RWPE1 (cell line): ENCODE measurements at regions not wholly inside any gene's neighbourhood (a gene's known extent, or its start where the extent isn't known, plus 50 kb on each side); places are given as distances from the start of the nearest gene placed in this dataset.

ENCODE experiments used
- CTCF ChIA-PET: fragments of 350-600 bp; sonication (Branson Sonifier 250); formaldehyde crosslinking; extraction: SDS; loops from one replicate; lab custom pipeline; 2021; lab: Yijun Ruan, JAX
- POLR2A ChIA-PET: fragments of 400-600 bp; formaldehyde crosslinking; extraction: SDS; loops from one replicate; lab custom pipeline; 2020; ENCODE audit warnings: antibody characterized with exemption; ENCODE audit not compliant: low non-redundant PET; lab: Yijun Ruan, JAX
- DNase-seq: peaks from one replicate; pipeline ENCODE4 v3.0.0; 2012; ENCODE audit warnings: low spot score
- H3K27ac ChIP-seq: fragments of 450-650 bp; 2 replicates; pipeline ENCODE4 v1.5.1; 2017
- TF ChIP-seq, protein P1 (sequence below): fragments of 450-650 bp; conservative IDR thresholded peaks from 2 replicates; pipeline ENCODE4 v1.5.1; 2017; ENCODE audit warnings: low read depth, mild to moderate bottlenecking

DNA sequence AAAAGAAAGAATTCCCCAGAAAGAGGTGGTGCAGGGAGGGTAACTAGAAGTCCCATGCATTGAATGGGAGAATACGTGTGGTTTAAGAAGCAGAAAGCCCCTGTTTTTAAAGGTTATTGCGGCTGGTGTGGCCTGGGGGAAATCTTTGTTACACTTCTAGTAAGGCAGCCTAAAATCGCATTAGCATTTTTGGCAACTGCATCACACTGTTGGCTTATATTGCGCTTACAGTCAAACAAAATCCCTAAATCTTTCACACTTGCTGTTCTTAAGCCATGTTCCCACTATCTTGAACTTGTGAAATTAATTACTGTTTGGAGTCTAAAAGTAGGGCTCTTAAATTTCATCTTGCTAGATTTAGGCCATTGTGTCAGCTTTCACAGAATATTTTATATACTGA is 66.0 kb upstream of the GOLIM4 start:
- H3K27ac ChIP-seq, result no peak overlapping the region
- DNase-seq, result no peak
- CTCF ChIA-PET, result no interaction called here
- TF ChIP-seq, protein P1, sequence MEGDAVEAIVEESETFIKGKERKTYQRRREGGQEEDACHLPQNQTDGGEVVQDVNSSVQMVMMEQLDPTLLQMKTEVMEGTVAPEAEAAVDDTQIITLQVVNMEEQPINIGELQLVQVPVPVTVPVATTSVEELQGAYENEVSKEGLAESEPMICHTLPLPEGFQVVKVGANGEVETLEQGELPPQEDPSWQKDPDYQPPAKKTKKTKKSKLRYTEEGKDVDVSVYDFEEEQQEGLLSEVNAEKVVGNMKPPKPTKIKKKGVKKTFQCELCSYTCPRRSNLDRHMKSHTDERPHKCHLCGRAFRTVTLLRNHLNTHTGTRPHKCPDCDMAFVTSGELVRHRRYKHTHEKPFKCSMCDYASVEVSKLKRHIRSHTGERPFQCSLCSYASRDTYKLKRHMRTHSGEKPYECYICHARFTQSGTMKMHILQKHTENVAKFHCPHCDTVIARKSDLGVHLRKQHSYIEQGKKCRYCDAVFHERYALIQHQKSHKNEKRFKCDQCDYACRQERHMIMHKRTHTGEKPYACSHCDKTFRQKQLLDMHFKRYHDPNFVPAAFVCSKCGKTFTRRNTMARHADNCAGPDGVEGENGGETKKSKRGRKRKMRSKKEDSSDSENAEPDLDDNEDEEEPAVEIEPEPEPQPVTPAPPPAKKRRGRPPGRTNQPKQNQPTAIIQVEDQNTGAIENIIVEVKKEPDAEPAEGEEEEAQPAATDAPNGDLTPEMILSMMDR, result no peak
- POLR2A ChIA-PET, result no interaction called here

DNA sequence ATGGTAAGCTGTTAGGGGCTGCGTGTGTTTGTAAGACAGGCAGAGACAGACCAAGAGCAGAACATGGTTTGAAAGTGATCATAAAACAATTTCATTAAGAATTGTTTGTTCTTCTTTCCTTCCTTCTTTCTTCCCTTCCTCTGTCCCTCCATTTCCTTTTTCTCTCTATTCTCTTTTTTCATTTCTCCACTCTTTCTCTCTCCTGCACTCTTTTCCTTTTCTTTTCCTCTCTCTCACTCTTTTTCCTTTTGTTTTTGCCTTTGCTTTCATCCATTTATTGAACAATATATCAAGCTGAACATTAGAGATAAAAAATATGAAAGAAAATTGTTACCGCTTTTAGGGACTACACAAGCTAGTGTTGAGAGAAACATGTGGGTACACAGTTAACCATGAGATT is 62.2 kb upstream of the GOLIM4 start:
- ChIA-PET POLR2A (no interaction called here), CTCF (no interaction called here)
- no peak for DNase-seq
- TF ChIP-seq, protein P1, result no peak
- no peak overlapping the region for H3K27ac ChIP-seq

DNA sequence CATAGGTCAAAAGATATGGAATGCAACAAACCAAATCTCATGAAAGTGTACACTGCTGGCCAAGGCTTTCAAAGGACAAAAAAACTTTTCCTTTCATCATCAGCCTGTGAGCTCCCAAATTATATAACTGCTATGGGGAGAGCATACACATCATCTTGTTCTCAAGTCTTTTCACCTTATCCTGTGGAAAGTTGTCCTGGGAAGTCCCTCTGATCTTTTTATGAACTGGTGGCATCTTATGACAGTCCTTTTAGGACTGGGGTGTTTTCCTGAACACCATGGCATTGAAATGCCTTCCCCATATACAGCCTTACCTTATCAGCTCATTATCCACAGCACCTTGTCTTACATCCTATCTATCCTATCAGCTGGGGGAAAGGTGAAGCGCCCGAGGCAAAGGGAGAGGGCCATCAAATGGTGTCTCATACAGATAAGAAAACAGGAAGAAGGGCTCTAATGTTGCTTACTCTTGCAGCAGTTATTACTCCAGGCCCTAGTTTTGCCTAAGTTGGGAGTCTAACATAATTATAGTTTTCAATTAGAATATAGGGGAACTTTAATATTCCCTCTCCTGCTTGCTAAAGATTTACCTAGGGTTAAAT is 61.5 kb upstream of the GOLIM4 start:
- DNase-seq, result no peak
- POLR2A ChIA-PET, result no interaction called here

DNA sequence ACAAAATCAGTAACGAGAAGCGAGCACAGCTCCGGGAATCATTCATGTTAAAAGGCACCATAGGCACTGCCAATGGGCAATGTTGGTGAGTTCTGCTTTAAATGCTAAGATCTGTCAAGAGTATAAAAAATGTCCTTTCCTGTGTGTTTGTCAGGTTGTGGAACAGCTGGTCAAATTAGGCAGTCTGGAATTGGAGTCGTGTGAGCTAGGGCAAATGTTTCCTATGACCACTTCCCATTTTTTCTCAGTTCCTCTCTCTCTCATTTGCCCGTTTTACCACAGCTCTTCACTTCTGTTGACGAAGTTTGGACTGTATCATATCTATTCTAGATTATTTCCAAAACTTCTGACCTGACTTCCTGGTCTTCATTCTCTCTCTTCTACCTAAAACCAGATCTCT is 60.8 kb upstream of the GOLIM4 start:
- ChIA-PET CTCF (interaction anchor here (0.6 kb wide), 1 partner anchor 986 kb away, joined by 3 read pairs; no protein-coding TSS in a partner anchor), POLR2A (interaction anchor here (0.5 kb wide), 1 partner anchor 61 kb away, joined by 3 read pairs; the partner anchor contains the start of gene GOLIM4)
- H3K27ac ChIP-seq, result no peak overlapping the region
- DNase-seq, result no peak
- TF ChIP-seq, protein P1, result no peak

More for the DNA sequence above, 61.5 kb upstream of the GOLIM4 start:
- CTCF ChIA-PET, result no interaction called here
- no peak overlapping the region for H3K27ac ChIP-seq
- TF ChIP-seq, protein P1, result no peak

DNA sequence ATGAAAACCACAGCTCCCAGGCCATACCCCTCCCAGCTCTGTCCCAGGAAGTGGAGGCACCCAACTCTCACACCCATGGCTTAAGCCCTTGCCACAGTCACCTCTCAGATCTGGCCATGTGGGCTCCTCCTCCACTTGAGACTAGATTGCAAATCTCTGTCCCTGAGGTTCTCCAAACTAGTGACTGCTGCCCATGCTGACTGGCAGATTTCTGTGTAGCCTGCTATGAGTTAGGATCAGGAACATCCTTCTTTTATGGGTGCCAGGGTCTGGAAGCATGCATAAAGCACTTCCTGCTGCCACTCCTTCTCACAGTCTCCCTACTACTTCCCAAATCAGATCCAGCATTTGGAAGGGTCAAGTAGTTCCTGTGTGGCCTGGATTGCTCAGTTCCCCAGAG is 59.6 kb upstream of the GOLIM4 start:
- TF ChIP-seq, protein P1, result no peak
- DNase-seq, result no peak
- H3K27ac ChIP-seq, result no peak overlapping the region
- POLR2A ChIA-PET, result no interaction called here
- CTCF ChIA-PET, result no interaction called here

DNA sequence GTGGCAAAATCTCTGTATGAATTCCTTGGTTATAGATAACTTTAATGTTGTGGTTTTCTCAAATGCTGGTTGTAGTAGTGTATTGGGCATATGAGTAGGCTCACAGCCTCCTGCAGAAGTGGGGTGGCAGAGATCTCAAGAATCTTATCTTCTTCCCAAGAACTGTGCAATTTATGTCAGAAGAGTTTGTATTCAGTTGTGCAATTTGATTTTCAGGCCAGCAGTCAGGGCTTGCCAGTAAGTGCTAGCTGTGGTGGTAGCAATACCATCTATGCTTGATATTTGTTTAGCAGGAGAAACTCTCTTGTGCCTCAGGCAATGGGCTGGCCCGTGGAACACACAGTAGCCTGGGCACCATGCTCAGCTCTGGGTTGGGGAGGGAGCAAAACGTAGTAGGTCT is 58.4 kb upstream of the GOLIM4 start:
- TF ChIP-seq, protein P1, result no peak
- DNase-seq, result no peak
- H3K27ac ChIP-seq, result no peak overlapping the region
- ChIA-PET POLR2A (no interaction called here), CTCF (no interaction called here)
